NCI-H82 (cell line): ENCODE measurements at regions not wholly inside any gene's neighbourhood (a gene's known extent, or its start where the extent isn't known, plus 50 kb on each side); places are given as distances from the start of the nearest gene placed in this dataset.

Experiments
- DNase-seq: peaks from one replicate; lab custom pipeline; 2025; lab: John Stamatoyannopoulos, UW

GRCh38 chr13:75231235-75231634 lies 250.7 kb downstream of the TBC1D4 start:
- no peak for DNase-seq

GRCh38 chr13:75226733-75227435 lies 255.1 kb downstream of the TBC1D4 start:
- DNase-seq: no peak

DNA sequence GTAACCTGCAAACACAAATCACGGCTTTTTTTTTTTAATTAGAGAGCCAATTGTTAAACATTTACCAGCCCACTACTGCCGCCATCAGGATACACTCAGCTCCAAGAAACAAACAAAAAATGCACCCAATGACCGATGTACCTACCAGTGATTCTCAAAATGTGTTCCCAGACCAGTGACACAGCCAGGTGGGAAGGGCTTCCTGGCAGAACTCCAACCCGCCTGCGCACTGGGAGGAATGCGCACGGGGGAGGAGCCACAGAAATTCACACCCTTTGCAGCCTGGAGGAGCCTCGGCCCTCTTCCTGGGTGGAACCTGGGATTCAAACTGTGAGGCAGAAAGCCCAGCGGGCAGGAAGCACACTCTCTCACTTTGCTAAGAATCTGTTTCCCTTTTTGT lies 255.9 kb downstream of the TBC1D4 start:
- no peak for DNase-seq

- no peak for DNase-seq
Measured at GRCh38 chr13:75225288-75226032, 256.5 kb downstream of the TBC1D4 start.

- no peak for DNase-seq
Measured at GRCh38 chr13:75224053-75224742, 257.8 kb downstream of the TBC1D4 start.

GRCh38 chr13:75222031-75222430 lies 259.9 kb downstream of the TBC1D4 start:
- no peak for DNase-seq

DNA sequence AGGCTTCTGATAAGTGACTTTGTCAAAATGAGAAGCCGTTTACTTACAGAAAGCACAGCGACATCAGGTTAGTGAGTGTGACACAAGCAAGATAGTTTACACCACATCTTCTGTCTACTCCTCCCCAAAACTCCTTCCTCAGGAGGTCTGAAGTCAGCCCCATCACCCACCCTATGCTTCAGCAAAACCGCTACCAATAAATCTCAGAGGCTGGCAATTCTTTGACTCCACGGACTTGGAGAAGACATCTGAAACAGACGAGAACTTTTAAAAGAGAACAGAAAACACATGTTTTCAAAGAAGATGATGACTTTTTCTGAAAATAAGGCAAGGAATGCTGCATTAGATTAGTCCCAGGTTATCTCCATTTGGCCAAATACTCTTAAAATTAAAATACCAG lies 261.1 kb downstream of the TBC1D4 start:
- no peak for DNase-seq

GRCh38 chr13:75220238-75220542 lies 261.8 kb downstream of the TBC1D4 start:
- DNase-seq: no peak

- DNase-seq: peak; percentile 88
Measured at GRCh38 chr13:75219479-75220237, 262.3 kb downstream of the TBC1D4 start.

DNA sequence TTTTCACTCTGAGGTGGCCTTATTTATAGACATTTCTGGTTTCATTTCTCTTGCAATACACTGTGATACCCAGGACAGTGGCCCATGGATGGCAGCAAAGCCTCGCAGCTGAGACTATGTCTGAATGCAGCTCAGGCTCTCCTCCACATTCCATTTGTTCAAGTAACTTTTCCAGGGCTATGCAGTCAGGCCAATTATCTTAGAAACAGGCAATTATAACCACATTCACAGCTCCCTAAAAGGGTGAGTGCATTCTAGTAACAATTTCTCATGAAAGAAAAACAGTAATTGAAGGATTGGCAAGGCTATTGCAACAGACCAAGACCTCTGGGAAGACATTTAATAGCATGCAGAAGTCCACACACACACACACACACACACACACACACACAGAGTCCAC lies 264.0 kb downstream of the TBC1D4 start:
- no peak for DNase-seq

DNA sequence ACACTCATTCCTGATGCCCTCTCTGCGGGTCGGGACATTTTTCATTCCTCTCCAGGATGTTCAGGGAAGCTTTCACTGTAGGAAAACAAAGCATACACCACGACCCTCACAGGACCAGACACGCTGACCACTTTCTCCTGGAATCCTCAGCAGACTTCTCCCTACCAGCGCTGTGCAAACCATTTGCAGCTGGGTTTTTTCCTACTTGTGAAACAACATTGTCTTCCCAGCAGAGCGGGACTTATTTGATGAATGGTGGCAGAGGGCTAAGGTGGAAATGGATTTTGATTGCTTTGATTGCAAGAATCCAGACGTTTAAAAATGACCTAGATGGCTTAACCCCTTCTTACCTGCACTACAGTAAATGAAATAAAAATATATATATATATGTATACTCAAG lies 265.9 kb downstream of the TBC1D4 start:
- no peak for DNase-seq

DNA sequence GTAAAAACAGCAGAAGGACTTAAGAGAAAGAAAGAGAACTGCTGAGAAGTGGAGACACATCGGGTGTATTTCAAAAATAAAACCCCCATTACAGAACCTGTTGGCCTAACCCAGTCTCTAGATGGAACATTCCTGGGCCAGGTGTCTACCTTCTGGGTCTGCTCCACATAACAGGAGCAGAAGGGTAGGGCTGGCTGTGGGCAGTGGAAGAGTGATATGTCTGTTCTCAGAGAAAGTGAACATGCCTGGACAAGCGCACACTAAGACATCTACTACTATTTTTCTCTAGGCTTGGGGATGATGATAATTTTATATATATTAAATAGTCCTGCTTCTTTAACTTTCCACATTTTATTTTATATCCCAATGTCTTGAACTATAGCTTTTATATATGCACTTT lies 267.1 kb downstream of the TBC1D4 start:
- no peak for DNase-seq

DNA sequence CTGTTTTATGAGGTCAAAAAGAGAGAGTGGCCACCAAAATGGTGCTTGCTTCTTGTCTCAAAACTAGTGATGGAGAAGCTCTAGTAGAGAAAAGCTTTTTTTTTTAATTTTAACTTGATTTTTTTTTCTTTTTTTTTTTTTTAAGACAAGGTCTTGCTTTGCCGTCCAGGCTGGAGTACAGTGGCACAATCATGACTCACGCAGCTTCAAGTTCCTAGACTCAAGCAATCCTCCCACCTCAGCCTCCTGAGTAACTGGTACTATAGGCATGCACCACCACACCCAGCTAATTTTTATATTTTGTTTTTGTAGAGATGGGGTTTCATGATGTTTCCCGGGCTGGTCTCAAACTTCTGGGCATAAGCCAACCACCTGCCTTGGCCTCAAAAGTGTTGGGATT lies 279.0 kb downstream of the TBC1D4 start:
- no peak for DNase-seq

GRCh38 chr13:75197803-75198202 lies 284.2 kb downstream of the TBC1D4 start:
- DNase-seq: no peak

- no peak for DNase-seq
Measured at GRCh38 chr13:75196147-75196837, 285.7 kb downstream of the TBC1D4 start.

DNA sequence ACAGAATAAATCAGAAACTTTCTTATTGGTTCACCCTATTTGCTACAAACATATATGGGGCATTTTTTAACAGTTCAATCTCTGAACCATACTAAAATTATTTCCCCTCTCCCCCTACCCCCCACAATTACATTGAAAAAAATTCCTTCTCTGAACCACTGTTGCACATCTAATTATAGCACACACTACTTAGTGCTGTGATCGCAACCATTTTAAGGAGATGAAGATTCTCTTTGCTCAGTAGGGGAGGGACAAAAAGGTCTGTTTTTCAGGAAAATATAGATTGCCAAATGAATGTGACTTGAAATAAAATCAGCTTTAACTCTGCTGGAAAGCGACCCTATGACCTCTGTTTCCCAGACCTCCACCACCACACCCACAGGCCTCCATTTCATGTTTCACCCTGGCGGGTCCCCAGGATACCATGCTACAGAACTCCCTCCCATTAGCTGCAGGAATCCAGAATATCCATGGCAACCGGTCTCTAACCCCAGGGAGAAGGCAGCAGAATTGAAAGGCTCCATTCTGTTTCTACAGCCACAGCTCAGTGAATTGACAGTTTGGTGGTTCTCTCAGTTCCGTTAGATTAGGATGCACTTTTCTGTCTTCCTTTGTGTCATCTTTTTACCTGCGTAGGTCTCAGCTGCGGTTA lies 286.3 kb downstream of the TBC1D4 start:
- DNase-seq: no peak

DNA sequence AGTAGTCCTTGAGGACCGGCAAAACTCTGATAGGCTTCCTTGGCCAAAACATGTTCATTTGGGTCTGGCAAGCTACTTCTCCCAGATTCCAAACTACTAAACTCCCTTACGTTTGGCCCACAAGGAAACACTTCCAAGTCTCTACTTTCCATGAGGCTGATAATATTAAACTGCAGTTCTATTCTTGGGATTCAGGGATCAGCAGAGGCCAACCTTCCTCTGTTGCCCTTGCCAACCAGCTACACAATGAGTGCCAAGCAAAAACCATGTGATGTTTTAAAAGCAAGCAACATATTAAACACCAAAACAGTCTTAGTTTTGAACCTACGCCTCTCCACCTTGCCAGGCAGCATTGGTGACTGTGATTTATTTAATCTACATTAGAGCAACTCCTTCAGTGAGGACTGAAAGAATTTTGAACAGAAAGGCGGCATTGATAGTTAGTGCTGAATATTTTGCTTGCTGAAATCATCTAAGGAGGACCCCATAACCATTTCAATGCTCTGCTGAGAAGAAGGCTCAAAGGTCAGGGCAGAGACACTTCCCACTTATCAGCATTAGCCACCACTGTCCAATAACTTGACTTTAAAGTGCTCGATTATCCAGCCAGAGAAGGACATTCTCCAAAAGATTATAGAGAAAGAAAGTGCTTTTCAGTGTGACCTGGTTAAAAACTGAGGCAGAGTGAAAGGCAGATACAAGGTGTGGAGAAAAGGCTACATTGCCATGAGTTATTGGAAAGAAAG lies 287.1 kb downstream of the TBC1D4 start:
- DNase-seq: no peak

- DNase-seq: no peak
Measured at GRCh38 chr13:75186379-75186778, 295.6 kb downstream of the TBC1D4 start.

- no peak for DNase-seq
Measured at GRCh38 chr13:75181906-75182305, 300.1 kb downstream of the TBC1D4 start.

- no peak for DNase-seq
Measured at GRCh38 chr13:75180805-75181455, 301.0 kb downstream of the TBC1D4 start.
